ENCODE measurements at regions not wholly inside any gene's neighbourhood (a gene's known extent, or its start where the extent isn't known, plus 50 kb on each side); places are given as distances from the start of the nearest gene placed in this dataset.

GRCh38 chr15:23913081-23913480, 226.0 kb upstream of the NDN start:
- Histone ChIP-seq H3K9me3 (ENCODE audit: low read length) (peaks cover 6% of the 10 kb centered on the region; the same call in 1 of the 2 replicates), H3K9me2 (replicated peaks; ENCODE audit: low read length) (no peaks in the 10 kb centered on the region), H3K36me3 (ENCODE audit: low read depth, low read length) (no peaks in the 10 kb centered on the region), H4K20me1 (ENCODE audit: low read length) (no peaks in the 10 kb centered on the region), H3F3A (ENCODE audit: low read length, unreplicated experiment) (no peaks in the 10 kb centered on the region), H3K4me1 (ENCODE audit: insufficient read depth, low read length) (no peaks in the 10 kb centered on the region), H3K4me2 (ENCODE audit: low read length) (no peak overlapping the region), H3K79me2 (ENCODE audit: low read length) (no peaks in the 10 kb centered on the region), H3K27ac (ENCODE audit: low read length) (no peak overlapping the region), H3K9ac (ENCODE audit: low read length) (no peak overlapping the region), H2AFZ (ENCODE audit: low read length) (no peak overlapping the region), H3K27me3 (ENCODE audit: low read length) (no peaks in the 10 kb centered on the region), H3K4me3 (ENCODE audit: low read length) (no peak overlapping the region)
- no TSS peak for BruUV-seq (replicated peaks)
- CTCF ChIA-PET = no interaction called here
- no peak for ATAC-seq
- no peak for DNase-seq
- POLR2A ChIA-PET (ENCODE audit: unreplicated experiment) = no interaction called here
- intact Hi-C loops (cut with micrococcal nuclease) = no loop called here
- no peak for TF ChIP-seq EZH2 (IDR thresholded peaks at IDR 0.05; ENCODE audit: low read length, unreplicated experiment)
- TF ChIP-seq CTCF (conservative IDR thresholded peaks at IDR 0.05; ENCODE audit: low read depth, low read length) = no peak
- TF ChIP-seq EZH2phosphoT487 (IDR thresholded peaks at IDR 0.05; ENCODE audit: borderline replicate concordance, low read length) = no peak

DNA sequence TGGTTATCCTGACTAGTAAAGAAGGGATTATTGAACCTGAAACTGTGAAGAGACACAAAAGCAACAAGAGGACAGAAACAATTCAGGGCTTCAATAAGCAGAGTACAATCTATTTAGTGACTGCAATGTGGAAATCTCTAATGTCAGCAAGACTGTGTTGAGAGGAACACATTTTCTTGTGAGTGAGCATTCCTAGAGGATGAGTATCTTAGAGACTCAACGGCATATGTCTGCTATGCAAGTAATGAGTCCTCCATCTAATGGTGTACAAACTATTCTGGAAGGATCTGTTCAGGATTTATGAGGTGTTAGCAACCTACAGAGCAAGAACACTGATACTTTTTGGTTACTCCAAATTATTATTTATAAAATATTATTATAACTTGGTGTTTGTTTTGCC, 226.5 kb upstream of the NDN start:
- Histone ChIP-seq H3K9ac (ENCODE audit: low read length) (no peak overlapping the region), H3K79me2 (ENCODE audit: low read length) (no peaks in the 10 kb centered on the region), H4K20me1 (ENCODE audit: low read length) (no peaks in the 10 kb centered on the region), H3K36me3 (ENCODE audit: low read depth, low read length) (no peaks in the 10 kb centered on the region), H3K4me2 (ENCODE audit: low read length) (no peak overlapping the region), H3K27me3 (ENCODE audit: low read length) (no peaks in the 10 kb centered on the region), H3K27ac (ENCODE audit: low read length) (no peak overlapping the region), H2AFZ (ENCODE audit: low read length) (no peak overlapping the region), H3K9me2 (replicated peaks; ENCODE audit: low read length) (no peaks in the 10 kb centered on the region), H3K4me1 (ENCODE audit: insufficient read depth, low read length) (no peaks in the 10 kb centered on the region), H3F3A (ENCODE audit: low read length, unreplicated experiment) (no peaks in the 10 kb centered on the region), H3K4me3 (ENCODE audit: low read length) (no peak overlapping the region), H3K9me3 (ENCODE audit: low read length) (peaks cover 4% of the 10 kb centered on the region; the same call in 1 of the 2 replicates)
- CTCF ChIA-PET = no interaction called here
- DNase-seq = no peak
- ATAC-seq = no peak
- intact Hi-C loops (cut with micrococcal nuclease) = no loop called here
- BruUV-seq (replicated peaks) = no TSS peak
- POLR2A ChIA-PET (ENCODE audit: unreplicated experiment) = no interaction called here
- TF ChIP-seq EZH2phosphoT487 (IDR thresholded peaks at IDR 0.05; ENCODE audit: borderline replicate concordance, low read length) (no peak), EZH2 (IDR thresholded peaks at IDR 0.05; ENCODE audit: low read length, unreplicated experiment) (no peak), CTCF (conservative IDR thresholded peaks at IDR 0.05; ENCODE audit: low read depth, low read length) (no peak)

DNA sequence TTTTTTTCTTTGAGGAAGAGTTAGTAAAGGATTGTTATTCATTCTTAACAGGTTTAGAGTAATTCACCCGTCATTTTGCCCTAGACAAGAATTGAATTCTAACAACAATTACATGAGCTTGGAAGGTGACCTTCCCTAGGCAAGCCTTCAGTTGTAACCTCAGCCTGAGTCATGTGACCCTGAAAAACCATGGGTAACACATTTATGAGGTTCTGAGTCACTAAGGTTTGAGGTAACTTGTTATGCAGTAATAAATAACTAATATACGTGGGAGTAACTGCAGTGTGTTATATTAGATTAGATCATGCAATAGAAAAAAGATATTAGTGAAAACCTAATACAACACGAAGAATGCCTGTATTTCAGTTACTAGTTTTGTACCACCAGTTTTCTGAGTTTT, 237.6 kb upstream of the NDN start:
- POLR2A ChIA-PET (ENCODE audit: unreplicated experiment) = no interaction called here
- Histone ChIP-seq H3K27ac (ENCODE audit: low read length) (no peak overlapping the region), H3K9ac (ENCODE audit: low read length) (no peak overlapping the region), H3K36me3 (ENCODE audit: low read depth, low read length) (no peaks in the 10 kb centered on the region), H3F3A (ENCODE audit: low read length, unreplicated experiment) (no peaks in the 10 kb centered on the region), H3K27me3 (ENCODE audit: low read length) (no peaks in the 10 kb centered on the region), H3K9me3 (ENCODE audit: low read length) (peaks cover 24% of the 10 kb centered on the region), H2AFZ (ENCODE audit: low read length) (no peak overlapping the region), H3K4me3 (ENCODE audit: low read length) (no peak overlapping the region), H3K4me2 (ENCODE audit: low read length) (no peak overlapping the region), H3K79me2 (ENCODE audit: low read length) (no peaks in the 10 kb centered on the region), H3K9me2 (replicated peaks; ENCODE audit: low read length) (no peaks in the 10 kb centered on the region), H4K20me1 (ENCODE audit: low read length) (no peaks in the 10 kb centered on the region), H3K4me1 (ENCODE audit: insufficient read depth, low read length) (no peaks in the 10 kb centered on the region)
- DNase-seq (no peak), ATAC-seq (no peak)
- no TSS peak for BruUV-seq (replicated peaks)
- TF ChIP-seq EZH2phosphoT487 (IDR thresholded peaks at IDR 0.05; ENCODE audit: borderline replicate concordance, low read length) (no peak), EZH2 (IDR thresholded peaks at IDR 0.05; ENCODE audit: low read length, unreplicated experiment) (no peak), CTCF (conservative IDR thresholded peaks at IDR 0.05; ENCODE audit: low read depth, low read length) (no peak)
- CTCF ChIA-PET = no interaction called here
- intact Hi-C loops (cut with micrococcal nuclease) = no loop called here
